ENCODE measurements at regions not wholly inside any gene's neighbourhood (a gene's known extent, or its start where the extent isn't known, plus 50 kb on each side); places are given as distances from the start of the nearest gene placed in this dataset.

DNA sequence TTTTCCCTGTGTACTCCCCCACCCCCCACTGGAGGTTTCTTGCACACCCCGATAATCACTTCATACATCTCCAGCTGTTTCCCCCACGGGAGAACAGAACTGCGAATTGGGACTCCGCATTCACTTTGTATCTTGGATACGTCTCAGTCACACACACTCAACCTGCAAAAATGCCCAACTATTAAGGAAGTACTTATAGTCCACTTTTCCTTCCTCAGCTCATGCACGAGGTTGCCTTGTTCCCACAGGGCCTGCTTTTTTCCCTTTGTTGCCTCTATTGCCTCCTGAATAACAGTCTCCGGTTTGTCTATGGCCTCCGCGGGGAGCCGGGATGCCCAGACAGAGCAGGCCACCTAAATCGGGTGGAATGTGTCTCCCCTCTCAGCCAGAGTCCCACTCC is 282.3 kb downstream of the PYDC2 start:
- 71% methylated on average over 7 of the region's 11 CpGs for WGBS (ENCODE audit: insufficient coverage)
- intact Hi-C loops (cut with micrococcal nuclease), result no loop called here
- H3K27ac Mint-ChIP-seq, result no peak overlapping the region
- no peak overlapping the region for H3K4me3 Mint-ChIP-seq
- no peak overlapping the region for H2AFZ ChIP-seq (ENCODE audit: insufficient read depth, low read depth, low read length, poor library complexity, severe bottlenecking)
- H3K36me3 Mint-ChIP-seq, result no peaks in the 10 kb centered on the region
- H3K4me1 Mint-ChIP-seq, result no peaks in the 10 kb centered on the region
- H3K4me1 ChIP-seq (ENCODE audit: control insufficient read depth in 1 of 2, insufficient read depth in 2 of 2, low read length in 2 of 2), result no peaks in the 10 kb centered on the region
- H3K9me3 ChIP-seq (replicated peaks in 1 of 2; ENCODE audit: control insufficient read depth in 1 of 2, insufficient read depth in 1 of 2, low read length in 2 of 2), result peaks cover 12 to 25% of the 10 kb centered on the region in 2 donors
- peaks cover 6 to 28% (median 18%) of the 10 kb centered on the region in 7 donors for H3K9me3 Mint-ChIP-seq
- no peaks in the 10 kb centered on the region for H3K79me2 ChIP-seq (ENCODE audit: insufficient read depth, low read length)
- no peak overlapping the region for H3K27ac ChIP-seq (ENCODE audit: low read depth in 1 of 2, low read length in 2 of 2)
- H3K27me3 ChIP-seq (ENCODE audit: control insufficient read depth in 2 of 2, insufficient read depth in 2 of 2, low read length in 2 of 2), result no peaks in the 10 kb centered on the region
- no peaks in the 10 kb centered on the region for H4K20me1 ChIP-seq (ENCODE audit: insufficient read depth, low read length)
- TF ChIP-seq, protein P1, sequence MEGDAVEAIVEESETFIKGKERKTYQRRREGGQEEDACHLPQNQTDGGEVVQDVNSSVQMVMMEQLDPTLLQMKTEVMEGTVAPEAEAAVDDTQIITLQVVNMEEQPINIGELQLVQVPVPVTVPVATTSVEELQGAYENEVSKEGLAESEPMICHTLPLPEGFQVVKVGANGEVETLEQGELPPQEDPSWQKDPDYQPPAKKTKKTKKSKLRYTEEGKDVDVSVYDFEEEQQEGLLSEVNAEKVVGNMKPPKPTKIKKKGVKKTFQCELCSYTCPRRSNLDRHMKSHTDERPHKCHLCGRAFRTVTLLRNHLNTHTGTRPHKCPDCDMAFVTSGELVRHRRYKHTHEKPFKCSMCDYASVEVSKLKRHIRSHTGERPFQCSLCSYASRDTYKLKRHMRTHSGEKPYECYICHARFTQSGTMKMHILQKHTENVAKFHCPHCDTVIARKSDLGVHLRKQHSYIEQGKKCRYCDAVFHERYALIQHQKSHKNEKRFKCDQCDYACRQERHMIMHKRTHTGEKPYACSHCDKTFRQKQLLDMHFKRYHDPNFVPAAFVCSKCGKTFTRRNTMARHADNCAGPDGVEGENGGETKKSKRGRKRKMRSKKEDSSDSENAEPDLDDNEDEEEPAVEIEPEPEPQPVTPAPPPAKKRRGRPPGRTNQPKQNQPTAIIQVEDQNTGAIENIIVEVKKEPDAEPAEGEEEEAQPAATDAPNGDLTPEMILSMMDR (IDR thresholded peaks at IDR 0.05), result no peak
- H3K36me3 ChIP-seq (replicated peaks in 1 of 2; ENCODE audit: control insufficient read depth in 1 of 2, insufficient read depth in 2 of 2, low read length in 2 of 2), result no peaks in the 10 kb centered on the region
- no peak overlapping the region for H3K4me3 ChIP-seq (replicated peaks in 1 of 3; ENCODE audit: low read depth in 2 of 3, low read length in 3 of 3)
- H3K4me2 ChIP-seq (replicated peaks; ENCODE audit: extremely low read depth, low read length, poor library complexity, severe bottlenecking), result no peak overlapping the region
- H3K27me3 Mint-ChIP-seq (ENCODE audit: low read depth in 3 of 3), result no peaks in the 10 kb centered on the region
- no peak for DNase-seq
- no peak overlapping the region for H3K9ac ChIP-seq (ENCODE audit: insufficient read depth, low read length, poor library complexity, severe bottlenecking)

DNA sequence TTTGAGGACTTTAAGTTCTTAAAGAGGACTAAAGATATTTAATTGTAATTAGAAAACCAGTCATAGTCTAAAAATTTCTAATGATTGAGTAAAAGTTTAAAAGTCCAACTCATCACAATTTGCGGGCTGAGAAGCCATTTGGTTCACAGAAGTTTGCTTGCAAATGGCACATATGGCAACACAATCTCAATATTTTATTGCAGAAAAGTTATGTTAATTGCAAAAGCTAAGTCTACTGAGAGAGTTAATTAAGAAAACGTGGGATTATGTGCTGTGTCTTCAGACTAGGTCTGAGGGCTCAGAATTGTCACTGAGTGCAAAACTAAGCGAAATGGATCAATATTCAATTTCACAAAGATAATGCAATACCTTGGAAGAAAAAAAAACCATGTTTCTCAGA is 289.7 kb downstream of the PYDC2 start:
- Histone ChIP-seq H4K20me1 (ENCODE audit: insufficient read depth, low read length) (no peaks in the 10 kb centered on the region), H3K4me3 (replicated peaks in 1 of 3; ENCODE audit: low read depth in 2 of 3, low read length in 3 of 3) (no peak overlapping the region), H3K9ac (ENCODE audit: insufficient read depth, low read length, poor library complexity, severe bottlenecking) (no peak overlapping the region), H3K9me3 (replicated peaks in 1 of 2; ENCODE audit: control insufficient read depth in 1 of 2, insufficient read depth in 1 of 2, low read length in 2 of 2) (peaks cover 0 to 4% of the 10 kb centered on the region in 2 donors), H2AFZ (ENCODE audit: insufficient read depth, low read depth, low read length, poor library complexity, severe bottlenecking) (no peak overlapping the region), H3K4me1 (ENCODE audit: control insufficient read depth in 1 of 2, insufficient read depth in 2 of 2, low read length in 2 of 2) (no peaks in the 10 kb centered on the region), H3K4me2 (replicated peaks; ENCODE audit: extremely low read depth, low read length, poor library complexity, severe bottlenecking) (no peak overlapping the region), H3K27ac (ENCODE audit: low read depth in 1 of 2, low read length in 2 of 2) (no peak overlapping the region), H3K36me3 (replicated peaks in 1 of 2; ENCODE audit: control insufficient read depth in 1 of 2, insufficient read depth in 2 of 2, low read length in 2 of 2) (no peaks in the 10 kb centered on the region), H3K79me2 (ENCODE audit: insufficient read depth, low read length) (no peaks in the 10 kb centered on the region), H3K27me3 (ENCODE audit: control insufficient read depth in 2 of 2, insufficient read depth in 2 of 2, low read length in 2 of 2) (no peaks in the 10 kb centered on the region)
- Mint-ChIP-seq H3K9me3 (peaks cover 0 to 2% (median 2%) of the 10 kb centered on the region in 7 donors), H3K27ac (no peak overlapping the region), H3K36me3 (no peaks in the 10 kb centered on the region), H3K4me1 (no peaks in the 10 kb centered on the region), H3K4me3 (no peak overlapping the region), H3K27me3 (ENCODE audit: low read depth in 3 of 3) (no peaks in the 10 kb centered on the region)
- no CpG with 5 or more reads among the region's 3 CpGs for WGBS (ENCODE audit: insufficient coverage)
- TF ChIP-seq, protein P1 (IDR thresholded peaks at IDR 0.05), result no peak
- intact Hi-C loops (cut with micrococcal nuclease), result no loop called here
- DNase-seq, result no peak

Data from CD14-positive monocyte (primary cell).